ENCODE measurements at regions not wholly inside any gene's neighbourhood (a gene's known extent, or its start where the extent isn't known, plus 50 kb on each side); places are given as distances from the start of the nearest gene placed in this dataset.
A peak's percentile ranks its signal among the peaks of the same experiment; 100 is the strongest.

DNA sequence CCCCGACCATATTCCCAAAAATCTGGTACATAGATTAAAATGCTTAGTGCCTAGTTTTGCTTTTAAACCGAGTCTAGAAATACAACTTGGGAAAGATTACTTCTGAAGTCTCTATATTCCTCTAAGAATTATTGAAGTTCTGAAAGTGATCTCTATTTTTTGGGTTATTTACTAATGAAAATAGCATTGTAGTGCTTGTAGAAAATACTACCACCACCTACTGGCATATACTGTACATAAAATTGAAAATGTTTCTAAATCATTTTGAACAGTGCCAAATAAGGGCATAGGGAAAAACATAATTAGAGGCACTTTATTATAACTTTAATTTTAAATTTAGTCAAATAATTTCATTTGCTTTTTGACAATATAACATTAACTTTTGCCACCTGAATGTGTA lies 1399.6 kb upstream of the ZEB2 start:
- DNase-seq (ENCODE audit: low spot score) (no peak), ATAC-seq (ENCODE audit: low read depth) (no peak)
- Histone ChIP-seq H3K4me1 (ENCODE audit: insufficient read depth, poor library complexity, severe bottlenecking) (no peaks in the 10 kb centered on the region), H3K27me3 (ENCODE audit: insufficient read depth, poor library complexity, severe bottlenecking) (no peaks in the 10 kb centered on the region), H3K9me3 (ENCODE audit: severe bottlenecking) (no peaks in the 10 kb centered on the region), H3K27ac (ENCODE audit: poor library complexity, severe bottlenecking) (no peak overlapping the region), H3K4me3 (ENCODE audit: severe bottlenecking) (no peak overlapping the region), H3K36me3 (ENCODE audit: low read depth) (no peaks in the 10 kb centered on the region)
- TF ChIP-seq, protein P1, sequence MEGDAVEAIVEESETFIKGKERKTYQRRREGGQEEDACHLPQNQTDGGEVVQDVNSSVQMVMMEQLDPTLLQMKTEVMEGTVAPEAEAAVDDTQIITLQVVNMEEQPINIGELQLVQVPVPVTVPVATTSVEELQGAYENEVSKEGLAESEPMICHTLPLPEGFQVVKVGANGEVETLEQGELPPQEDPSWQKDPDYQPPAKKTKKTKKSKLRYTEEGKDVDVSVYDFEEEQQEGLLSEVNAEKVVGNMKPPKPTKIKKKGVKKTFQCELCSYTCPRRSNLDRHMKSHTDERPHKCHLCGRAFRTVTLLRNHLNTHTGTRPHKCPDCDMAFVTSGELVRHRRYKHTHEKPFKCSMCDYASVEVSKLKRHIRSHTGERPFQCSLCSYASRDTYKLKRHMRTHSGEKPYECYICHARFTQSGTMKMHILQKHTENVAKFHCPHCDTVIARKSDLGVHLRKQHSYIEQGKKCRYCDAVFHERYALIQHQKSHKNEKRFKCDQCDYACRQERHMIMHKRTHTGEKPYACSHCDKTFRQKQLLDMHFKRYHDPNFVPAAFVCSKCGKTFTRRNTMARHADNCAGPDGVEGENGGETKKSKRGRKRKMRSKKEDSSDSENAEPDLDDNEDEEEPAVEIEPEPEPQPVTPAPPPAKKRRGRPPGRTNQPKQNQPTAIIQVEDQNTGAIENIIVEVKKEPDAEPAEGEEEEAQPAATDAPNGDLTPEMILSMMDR (IDR thresholded peaks at IDR 0.05; ENCODE audit: poor library complexity, severe bottlenecking), result peak; percentile 42

DNA sequence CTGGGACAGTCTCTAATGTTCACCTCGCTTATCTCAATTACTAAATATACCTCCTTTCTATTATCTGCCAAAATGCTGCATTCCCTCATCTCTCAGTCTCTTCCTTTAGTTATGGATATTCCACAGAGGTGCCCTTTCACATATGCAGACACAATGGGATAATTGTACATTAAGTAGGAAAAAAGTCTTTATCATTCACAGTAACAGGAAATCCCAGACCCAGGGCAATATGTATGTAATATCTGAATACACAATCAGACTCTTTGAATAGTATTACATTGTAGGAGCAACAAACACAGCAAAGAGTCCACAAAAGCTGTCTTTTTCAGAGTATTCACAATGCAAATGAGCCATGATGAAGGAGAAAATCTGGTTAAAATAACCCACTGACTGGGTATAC lies 1399.0 kb upstream of the ZEB2 start:
- DNase-seq (ENCODE audit: low spot score), result no peak
- no peak overlapping the region for H3K4me3 ChIP-seq (ENCODE audit: severe bottlenecking)
- no peaks in the 10 kb centered on the region for H3K4me1 ChIP-seq (ENCODE audit: insufficient read depth, poor library complexity, severe bottlenecking)
- H3K27me3 ChIP-seq (ENCODE audit: insufficient read depth, poor library complexity, severe bottlenecking), result no peaks in the 10 kb centered on the region
- no peaks in the 10 kb centered on the region for H3K9me3 ChIP-seq (ENCODE audit: severe bottlenecking)
- ATAC-seq (ENCODE audit: low read depth), result no peak
- TF ChIP-seq, protein P1 (IDR thresholded peaks at IDR 0.05; ENCODE audit: poor library complexity, severe bottlenecking), result no peak
- no peak overlapping the region for H3K27ac ChIP-seq (ENCODE audit: poor library complexity, severe bottlenecking)
- H3K36me3 ChIP-seq (ENCODE audit: low read depth), result no peaks in the 10 kb centered on the region

DNA sequence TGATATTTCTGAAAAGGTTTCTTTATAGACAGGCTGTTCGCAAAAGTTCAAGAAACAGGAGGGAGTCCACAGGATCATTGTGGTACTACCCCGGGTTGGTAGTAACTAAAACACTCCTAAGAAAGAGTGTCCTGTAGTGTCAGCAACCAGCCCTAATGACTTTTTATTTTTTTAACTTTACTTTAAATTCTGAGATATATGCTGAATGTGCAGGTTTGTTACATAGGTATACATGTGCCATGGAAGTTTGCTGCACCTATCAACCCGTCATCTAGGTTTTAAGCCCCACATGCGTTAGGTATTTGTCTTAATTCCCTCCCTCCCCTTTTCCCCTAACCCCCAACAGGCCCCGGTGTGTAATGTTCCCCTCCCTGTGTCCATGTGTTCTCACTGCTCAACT lies 1396.9 kb upstream of the ZEB2 start:
- Histone ChIP-seq H3K4me1 (ENCODE audit: insufficient read depth, poor library complexity, severe bottlenecking) (no peaks in the 10 kb centered on the region), H3K4me3 (ENCODE audit: severe bottlenecking) (no peak overlapping the region), H3K36me3 (ENCODE audit: low read depth) (no peaks in the 10 kb centered on the region), H3K27ac (ENCODE audit: poor library complexity, severe bottlenecking) (no peak overlapping the region), H3K27me3 (ENCODE audit: insufficient read depth, poor library complexity, severe bottlenecking) (no peaks in the 10 kb centered on the region), H3K9me3 (ENCODE audit: severe bottlenecking) (no peaks in the 10 kb centered on the region)
- DNase-seq (ENCODE audit: low spot score) (no peak), ATAC-seq (ENCODE audit: low read depth) (no peak)
- TF ChIP-seq, protein P1 (IDR thresholded peaks at IDR 0.05; ENCODE audit: poor library complexity, severe bottlenecking), result no peak

GRCh38 chr2:145914716-145915115 lies 1394.8 kb upstream of the ZEB2 start:
- H3K27ac ChIP-seq (ENCODE audit: poor library complexity, severe bottlenecking), result no peak overlapping the region
- ATAC-seq (ENCODE audit: low read depth), result no peak
- peaks cover 8% of the 10 kb centered on the region for H3K4me1 ChIP-seq (ENCODE audit: insufficient read depth, poor library complexity, severe bottlenecking)
- H3K4me3 ChIP-seq (ENCODE audit: severe bottlenecking), result no peak overlapping the region
- TF ChIP-seq, protein P1 (IDR thresholded peaks at IDR 0.05; ENCODE audit: poor library complexity, severe bottlenecking), result no peak
- H3K36me3 ChIP-seq (ENCODE audit: low read depth), result no peaks in the 10 kb centered on the region
- DNase-seq (ENCODE audit: low spot score), result no peak
- no peaks in the 10 kb centered on the region for H3K9me3 ChIP-seq (ENCODE audit: severe bottlenecking)
- H3K27me3 ChIP-seq (ENCODE audit: insufficient read depth, poor library complexity, severe bottlenecking), result no peaks in the 10 kb centered on the region

GRCh38 chr2:145910416-145910815 lies 1390.5 kb upstream of the ZEB2 start:
- TF ChIP-seq, protein P1 (IDR thresholded peaks at IDR 0.05; ENCODE audit: poor library complexity, severe bottlenecking), result no peak
- Histone ChIP-seq H3K27me3 (ENCODE audit: insufficient read depth, poor library complexity, severe bottlenecking) (no peaks in the 10 kb centered on the region), H3K27ac (ENCODE audit: poor library complexity, severe bottlenecking) (no peak overlapping the region), H3K4me3 (ENCODE audit: severe bottlenecking) (no peak overlapping the region), H3K4me1 (ENCODE audit: insufficient read depth, poor library complexity, severe bottlenecking) (peaks cover 28% of the 10 kb centered on the region), H3K36me3 (ENCODE audit: low read depth) (no peaks in the 10 kb centered on the region), H3K9me3 (ENCODE audit: severe bottlenecking) (no peaks in the 10 kb centered on the region)
- ATAC-seq (ENCODE audit: low read depth) (no peak), DNase-seq (ENCODE audit: low spot score) (no peak)

Measured in RWPE2 (cell line).